GM21381 (cell line): ENCODE measurements at regions not wholly inside any gene's neighbourhood (a gene's known extent, or its start where the extent isn't known, plus 50 kb on each side); places are given as distances from the start of the nearest gene placed in this dataset.
"Not testable (repeated sequence)": the region's sequence is repeated elsewhere in the genome, so short reads cannot be mapped to it uniquely, and the experiment has no call there.

Experiments used
- ATAC-seq: cut with Tn5 transposase; IDR thresholded peaks from one replicate; pipeline ENCODE4 v1.9.1; 2021; ENCODE audit warnings: mild to moderate bottlenecking, moderate library complexity; ENCODE audit not compliant: unreplicated experiment

GRCh38 chr20:48411919-48412522, 415.8 kb downstream of the PREX1 start:
- ATAC-seq, result no peak

DNA sequence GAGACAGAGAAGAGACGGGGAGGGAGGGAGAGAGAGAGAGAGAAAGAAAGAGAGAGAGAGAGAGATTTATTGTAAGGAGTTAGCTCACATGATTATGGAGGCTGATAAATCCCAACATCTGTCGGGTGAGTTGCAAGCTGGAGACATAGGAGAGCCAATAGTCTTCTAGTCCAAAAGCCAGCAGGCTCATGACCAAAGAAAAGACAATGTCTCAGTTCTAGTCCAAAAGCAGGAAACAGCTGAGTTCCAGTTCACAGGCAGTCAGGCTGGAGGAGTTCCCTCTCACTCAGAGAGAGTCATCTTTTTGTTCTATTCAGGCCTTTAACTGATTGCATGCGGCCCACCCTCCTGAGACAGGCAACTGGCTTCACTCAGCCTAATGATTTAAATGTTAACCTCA, 416.6 kb downstream of the PREX1 start:
- no peak for ATAC-seq

GRCh38 chr20:48409055-48409615, 418.7 kb downstream of the PREX1 start:
- ATAC-seq, result no peak

DNA sequence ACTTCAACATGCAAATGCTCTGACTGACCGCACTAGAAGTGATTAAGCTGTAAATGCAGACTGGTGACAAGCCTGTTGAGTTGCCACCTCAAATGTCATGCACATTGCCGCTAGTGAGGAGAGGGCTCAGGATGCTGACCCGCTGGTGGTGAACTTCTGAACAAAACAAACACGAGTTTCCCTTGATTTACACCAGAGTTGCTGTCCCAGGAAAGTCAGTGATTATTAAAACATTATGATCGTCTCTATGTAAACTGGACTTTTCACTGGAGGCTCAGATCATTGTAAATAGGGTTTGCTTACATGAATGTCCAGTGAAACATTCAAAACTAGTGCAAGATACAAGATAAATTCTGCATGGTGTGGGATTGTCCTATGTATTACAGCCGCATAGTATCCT, 420.1 kb downstream of the PREX1 start:
- no peak for ATAC-seq

DNA sequence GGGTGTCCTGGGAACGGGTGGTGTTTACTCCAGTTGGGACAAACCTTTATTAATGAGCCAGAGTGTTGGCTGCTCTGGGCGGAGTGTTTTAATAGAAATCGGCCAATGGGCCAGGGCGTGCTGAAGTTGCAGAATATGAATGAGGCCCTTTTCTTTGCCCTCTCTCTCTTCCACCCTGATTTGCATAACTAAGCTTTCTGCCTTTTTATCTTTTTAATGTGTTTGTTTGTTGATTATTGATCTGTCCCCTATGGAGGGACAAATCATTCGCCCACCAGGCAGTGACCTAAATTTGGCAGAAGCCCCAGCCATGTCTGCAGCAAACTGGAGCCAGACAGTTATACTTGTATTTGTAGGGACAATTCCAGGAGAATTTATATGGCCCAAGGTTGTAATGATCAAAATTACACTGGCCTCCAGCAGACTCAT, 420.9 kb downstream of the PREX1 start:
- no peak for ATAC-seq

GRCh38 chr20:48406498-48406897, 421.3 kb downstream of the PREX1 start:
- ATAC-seq, result no peak

DNA sequence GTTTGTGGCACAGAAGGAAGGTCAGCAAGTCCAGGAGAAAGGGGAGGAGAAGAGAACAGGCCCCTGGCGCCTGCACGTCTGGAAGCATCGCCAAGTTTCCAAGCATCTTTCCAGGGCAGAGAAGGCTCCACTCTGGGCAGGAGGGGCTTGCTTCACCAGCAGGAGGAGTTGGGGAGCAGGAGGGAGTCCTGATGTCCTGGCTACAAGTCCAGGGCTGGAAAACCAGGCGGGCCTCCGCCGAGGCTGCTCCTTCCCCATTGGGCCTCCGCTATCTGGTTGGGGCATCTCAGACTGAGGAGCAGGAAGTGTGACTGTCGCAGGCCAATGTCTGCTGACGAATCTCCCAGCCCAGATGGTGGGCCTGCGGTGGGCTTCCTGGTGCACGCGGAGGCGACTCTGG, 421.9 kb downstream of the PREX1 start:
- ATAC-seq, result no peak

DNA sequence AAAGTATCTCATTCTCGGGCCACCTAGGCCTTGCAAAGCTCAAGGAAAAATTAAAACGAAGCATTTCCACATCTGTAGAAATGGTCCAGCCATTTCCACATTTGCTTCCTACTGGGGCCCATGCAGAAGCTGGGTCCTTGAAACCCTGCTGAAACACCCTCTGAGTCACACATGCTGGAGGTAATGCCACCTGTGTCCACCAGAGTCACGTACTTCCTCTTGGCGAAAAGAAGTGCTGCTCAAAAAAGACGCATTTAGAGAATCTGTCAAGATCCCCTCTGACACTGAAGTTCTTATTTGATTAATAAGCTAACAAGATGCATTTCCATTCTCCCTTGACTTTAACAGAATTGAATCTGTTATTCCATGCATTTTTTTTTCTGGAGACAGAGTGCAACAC, 423.2 kb downstream of the PREX1 start:
- ATAC-seq, result no peak

GRCh38 chr20:48403167-48403761, 424.5 kb downstream of the PREX1 start:
- ATAC-seq, result no peak

GRCh38 chr20:48401359-48401758, 426.4 kb downstream of the PREX1 start:
- no peak for ATAC-seq

- no peak for ATAC-seq
These were observed 427.8 kb downstream of the PREX1 start for GRCh38 chr20:48400009-48400408.

DNA sequence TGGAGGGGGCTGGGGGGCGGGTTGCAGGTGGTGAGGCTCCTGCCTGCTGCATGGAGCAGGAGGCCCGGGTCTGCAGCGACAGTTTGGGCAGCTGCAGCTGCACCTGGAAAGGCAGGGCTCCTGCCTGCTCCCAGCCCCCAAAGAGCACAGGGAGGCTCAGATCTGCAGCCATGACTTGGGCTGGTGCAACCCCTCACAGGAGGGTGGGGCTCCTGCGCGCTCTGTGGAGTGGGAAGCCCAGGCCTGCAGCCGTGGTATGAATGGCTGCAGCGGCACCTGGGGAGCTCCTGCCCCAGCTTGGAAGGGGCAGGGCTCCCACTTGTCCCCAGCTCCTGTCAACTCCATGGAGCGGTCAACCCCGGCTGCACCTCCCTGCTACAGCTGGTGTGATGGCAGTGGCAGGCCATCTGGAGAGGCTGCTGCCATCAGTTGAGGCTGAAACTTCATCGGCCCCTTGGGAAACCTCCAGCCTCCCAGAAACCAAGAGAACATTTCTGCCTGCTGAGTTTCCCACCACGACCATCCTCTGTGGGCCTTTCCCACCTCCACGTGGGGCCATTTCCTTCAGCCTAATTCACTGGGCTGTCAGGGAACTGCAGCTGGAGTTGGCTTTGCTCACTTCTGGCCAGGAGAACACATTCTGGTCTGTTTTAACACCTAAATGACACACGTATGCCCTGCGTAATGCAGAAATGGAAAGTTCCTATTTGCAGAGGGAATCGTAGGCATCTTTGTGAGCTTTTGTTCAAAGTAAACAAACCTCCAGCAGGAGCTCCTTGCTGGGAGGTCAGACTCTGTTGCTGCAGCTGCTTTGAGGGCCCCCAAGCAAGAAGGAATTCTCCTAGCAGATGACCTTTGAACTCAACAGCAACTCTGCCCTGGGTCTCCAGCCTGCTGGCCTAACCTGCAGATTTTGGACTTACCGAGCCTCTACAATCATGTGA, 429.0 kb downstream of the PREX1 start:
- ATAC-seq, result no peak

DNA sequence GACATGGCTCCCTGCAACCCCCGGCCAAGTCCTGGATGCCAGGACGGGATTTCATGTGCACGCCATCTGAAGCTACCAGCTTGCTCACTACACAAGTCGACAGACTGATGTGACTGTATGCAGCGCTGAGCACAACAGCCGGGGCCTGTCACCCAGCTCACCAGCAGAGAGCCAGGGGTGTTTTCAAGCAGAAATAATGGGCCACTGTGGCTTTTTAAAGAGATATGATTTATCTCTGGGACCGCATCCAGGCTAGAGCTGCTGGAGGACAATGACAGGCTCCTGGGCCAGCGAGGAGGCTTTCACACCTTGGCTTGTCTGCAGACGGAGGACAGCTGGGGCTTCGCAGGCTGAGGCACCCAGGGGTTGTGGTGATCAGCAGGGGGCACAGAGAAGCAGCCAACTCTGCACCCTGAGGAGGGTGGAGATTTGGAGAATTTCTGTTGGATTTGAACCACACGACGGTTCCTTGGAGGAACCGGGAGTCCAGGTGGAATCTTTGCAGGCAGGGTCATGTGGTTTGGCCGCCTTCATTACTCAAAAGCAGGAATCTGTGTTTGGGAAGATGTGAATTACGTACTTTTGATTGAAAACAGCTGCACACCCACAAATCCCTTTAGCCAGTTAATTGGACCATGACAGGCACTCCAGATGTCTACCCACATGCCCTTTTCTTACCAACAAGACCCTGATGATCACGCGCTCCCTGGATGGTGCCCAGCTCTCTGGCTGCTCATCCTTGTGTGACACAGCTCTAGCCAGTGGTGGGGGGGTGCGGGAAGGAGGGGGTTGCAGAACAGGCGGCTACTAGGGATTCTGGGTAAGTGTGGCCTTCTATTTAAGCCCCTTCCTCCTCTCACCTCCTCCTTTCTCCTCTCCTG, 430.6 kb downstream of the PREX1 start:
- ATAC-seq, result not testable (repeated sequence)

DNA sequence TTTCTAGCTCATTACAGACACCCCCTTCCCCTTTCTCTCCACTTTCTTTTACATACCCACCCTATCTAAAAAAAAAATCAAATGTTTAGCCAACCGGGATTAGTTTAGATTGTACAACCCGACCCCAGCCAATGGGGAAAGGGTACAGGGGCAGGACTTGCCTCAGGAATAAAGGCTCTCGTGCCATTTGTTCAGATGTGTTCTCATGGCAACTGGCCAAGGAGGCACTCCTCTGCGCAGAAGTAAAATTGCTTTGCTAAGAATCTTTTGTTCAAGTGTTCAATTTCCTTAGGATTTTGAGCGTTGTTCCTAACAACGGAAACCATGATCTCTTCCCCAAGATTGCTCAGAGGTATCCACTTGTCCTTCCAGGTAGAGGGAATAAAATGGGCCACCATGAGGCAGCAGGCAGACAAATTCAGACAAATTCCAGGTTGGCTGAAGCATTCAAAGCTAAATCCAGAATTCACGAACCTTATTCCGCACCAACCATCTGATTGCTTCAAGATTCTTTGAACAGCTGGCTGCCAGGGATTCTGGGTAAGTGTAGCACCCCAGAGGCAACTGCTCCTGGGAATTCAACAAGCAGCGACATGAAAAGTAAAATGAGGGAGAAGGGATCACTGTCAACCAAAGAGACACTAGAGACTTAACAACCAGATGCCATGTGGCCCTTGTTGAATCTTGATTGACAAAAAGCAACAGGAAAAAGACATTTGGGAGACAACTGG, 431.8 kb downstream of the PREX1 start:
- no peak for ATAC-seq

- ATAC-seq, result no peak
These were observed 433.3 kb downstream of the PREX1 start for GRCh38 chr20:48394415-48395081.

DNA sequence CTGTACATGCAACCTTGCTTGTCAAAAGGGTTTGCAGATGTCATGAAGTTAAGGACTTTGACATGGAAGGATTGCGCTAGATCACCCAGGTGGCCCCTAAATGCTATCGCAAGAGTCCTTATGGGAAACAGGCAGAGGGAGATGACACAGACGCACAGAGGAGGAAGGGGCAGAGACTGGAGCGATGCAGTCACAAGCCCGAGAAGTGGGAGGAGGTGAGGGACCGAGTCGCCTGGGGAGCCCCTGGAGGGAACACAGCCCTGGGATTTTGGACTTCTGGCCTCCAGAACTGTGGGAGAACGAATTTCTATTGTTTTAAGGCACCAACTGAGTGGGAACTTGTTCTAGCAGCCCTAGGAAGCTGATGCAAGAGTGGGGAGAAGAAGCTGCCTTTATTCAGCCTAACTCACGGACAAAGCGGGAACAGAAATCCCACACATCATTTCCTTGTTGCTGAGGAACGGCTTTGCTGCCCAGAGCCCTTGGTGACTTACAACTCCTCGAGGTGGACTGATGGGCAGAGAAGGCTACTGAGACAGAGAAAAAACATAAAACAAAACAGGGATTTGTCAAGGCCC, 434.0 kb downstream of the PREX1 start:
- ATAC-seq, result no peak

GRCh38 chr20:48393311-48393685, 434.5 kb downstream of the PREX1 start:
- no peak for ATAC-seq

GRCh38 chr20:48392407-48393310, 435.1 kb downstream of the PREX1 start:
- ATAC-seq, result no peak
